GM13977 (cell line): ENCODE measurements at regions not wholly inside any gene's neighbourhood (a gene's known extent, or its start where the extent isn't known, plus 50 kb on each side); places are given as distances from the start of the nearest gene placed in this dataset.
"Not testable (repeated sequence)": the region's sequence is repeated elsewhere in the genome, so short reads cannot be mapped to it uniquely, and the experiment has no call there.

Experiments used
- DNase-seq: peaks from one replicate; pipeline ENCODE4 v3.0.0; 2012; ENCODE audit warnings: low spot score
- in situ Hi-C: fragments of 300-500 bp; cut with MboI; formaldehyde crosslinking; loops from one replicate; pipeline ENCODE4 v1.12.0; 2022; ENCODE audit warnings: low sequenced_read_pairs, low pct_unique_long_range_greater_than_20kb, mixed read lengths, inconsistent platforms; ENCODE audit not compliant: unreplicated experiment
- TF ChIP-seq, protein P1 (sequence below): IDR thresholded peaks from 2 replicates; pipeline ENCODE4 v1.5.1; 2012; ENCODE audit warnings: mild to moderate bottlenecking, control low read depth; ENCODE audit not compliant: insufficient read depth; ENCODE audit errors: extremely low read depth, missing control alignments

DNA sequence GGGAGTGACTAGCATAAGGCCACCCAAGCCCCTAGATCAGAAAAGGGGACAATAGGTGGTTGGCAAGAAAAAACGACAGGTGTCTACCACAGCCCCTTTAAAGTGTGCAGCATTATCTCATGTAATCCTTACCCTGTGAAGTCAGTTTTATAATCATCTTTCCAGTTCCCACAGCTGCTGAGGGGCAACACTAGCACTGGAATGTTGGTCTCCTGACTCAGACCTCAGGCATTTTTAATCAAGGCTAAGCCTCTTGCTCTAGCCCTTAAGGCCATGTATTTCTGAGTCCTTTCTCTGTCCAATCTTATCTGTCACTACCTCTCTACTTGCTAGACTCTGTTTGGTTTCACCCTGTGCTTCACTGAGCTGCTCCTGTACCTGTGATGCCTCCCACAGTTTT, 171.7 kb downstream of the TLE3 start:
- TF ChIP-seq, protein P1, sequence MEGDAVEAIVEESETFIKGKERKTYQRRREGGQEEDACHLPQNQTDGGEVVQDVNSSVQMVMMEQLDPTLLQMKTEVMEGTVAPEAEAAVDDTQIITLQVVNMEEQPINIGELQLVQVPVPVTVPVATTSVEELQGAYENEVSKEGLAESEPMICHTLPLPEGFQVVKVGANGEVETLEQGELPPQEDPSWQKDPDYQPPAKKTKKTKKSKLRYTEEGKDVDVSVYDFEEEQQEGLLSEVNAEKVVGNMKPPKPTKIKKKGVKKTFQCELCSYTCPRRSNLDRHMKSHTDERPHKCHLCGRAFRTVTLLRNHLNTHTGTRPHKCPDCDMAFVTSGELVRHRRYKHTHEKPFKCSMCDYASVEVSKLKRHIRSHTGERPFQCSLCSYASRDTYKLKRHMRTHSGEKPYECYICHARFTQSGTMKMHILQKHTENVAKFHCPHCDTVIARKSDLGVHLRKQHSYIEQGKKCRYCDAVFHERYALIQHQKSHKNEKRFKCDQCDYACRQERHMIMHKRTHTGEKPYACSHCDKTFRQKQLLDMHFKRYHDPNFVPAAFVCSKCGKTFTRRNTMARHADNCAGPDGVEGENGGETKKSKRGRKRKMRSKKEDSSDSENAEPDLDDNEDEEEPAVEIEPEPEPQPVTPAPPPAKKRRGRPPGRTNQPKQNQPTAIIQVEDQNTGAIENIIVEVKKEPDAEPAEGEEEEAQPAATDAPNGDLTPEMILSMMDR, result no peak
- in situ Hi-C loops, result no loop called here
- no peak for DNase-seq

DNA sequence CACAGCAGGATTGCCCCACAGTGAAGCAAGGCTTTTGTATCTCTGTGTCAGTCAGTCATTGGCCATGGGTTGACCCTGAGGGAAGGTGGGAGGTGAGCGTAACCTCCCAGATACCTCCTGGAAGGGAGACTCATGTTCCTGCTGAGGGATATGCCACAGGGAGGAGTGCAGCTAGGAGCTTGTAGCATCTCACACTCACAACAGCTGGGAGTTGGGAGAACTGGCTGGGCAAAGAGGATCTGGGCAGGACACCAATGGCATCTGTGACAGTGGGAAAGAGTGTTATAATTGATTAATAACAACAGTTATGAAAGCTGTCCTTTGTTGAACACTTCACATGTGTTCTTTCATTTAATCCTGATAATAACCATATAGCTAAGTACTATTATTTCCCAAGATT, 171.0 kb downstream of the TLE3 start:
- TF ChIP-seq, protein P1, result no peak
- no peak for DNase-seq
- in situ Hi-C loops, result no loop called here

DNA sequence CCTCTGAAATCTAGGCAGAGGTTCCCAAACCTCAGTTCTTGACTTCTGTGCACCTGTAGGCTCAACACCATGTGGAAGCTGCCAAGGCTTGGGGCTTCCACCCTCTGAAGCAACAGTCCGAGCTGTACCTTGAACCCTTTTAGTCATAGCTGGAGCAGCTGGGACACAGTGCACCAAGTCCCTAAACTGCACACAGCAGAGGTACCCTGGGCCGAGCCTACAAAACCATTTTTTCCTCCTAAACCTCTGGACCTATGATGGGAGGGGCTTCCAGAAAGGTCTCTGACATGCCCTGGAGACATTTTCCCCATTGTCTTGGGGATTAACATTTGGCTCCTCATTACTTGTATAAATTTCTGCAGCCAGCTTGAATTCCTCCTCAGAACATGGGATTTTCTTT, 168.8 kb downstream of the TLE3 start:
- DNase-seq, in situ Hi-C loops: not testable (repeated sequence)

DNA sequence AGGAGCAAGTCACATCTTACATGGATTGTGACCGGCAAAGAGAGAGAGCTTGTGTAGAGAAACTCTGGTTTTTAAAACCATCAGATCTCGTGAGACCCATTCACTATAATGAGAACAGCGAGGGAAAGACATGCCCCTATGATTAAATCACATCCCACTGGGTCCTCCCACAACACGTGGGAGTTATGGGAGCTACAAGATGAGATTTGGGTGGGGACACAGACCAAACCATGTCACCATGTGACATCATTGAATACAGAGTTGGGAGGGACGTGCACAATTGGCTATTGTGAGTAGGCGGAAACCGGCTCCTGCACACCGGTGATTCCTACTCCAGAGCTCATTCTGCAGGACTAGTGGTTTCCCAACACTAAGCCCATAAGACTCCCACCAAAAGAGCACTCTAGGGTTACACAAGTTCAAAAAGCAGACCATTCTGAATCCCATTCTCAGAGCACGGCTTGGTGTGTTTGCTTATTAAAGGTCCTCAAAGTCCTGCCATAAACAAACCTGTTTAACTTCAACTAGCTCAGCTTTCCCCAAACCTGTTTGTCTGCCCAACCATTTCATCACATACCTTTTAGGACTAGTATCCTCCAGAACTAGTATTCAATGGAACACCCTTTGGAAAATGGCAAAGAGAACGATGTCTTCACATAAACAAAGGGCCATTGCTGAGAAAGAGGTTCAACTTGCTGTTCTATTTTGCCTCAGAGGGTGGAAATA, 167.6 kb downstream of the TLE3 start:
- TF ChIP-seq, protein P1, result no peak
- DNase-seq, result no peak
- in situ Hi-C loops, result no loop called here

DNA sequence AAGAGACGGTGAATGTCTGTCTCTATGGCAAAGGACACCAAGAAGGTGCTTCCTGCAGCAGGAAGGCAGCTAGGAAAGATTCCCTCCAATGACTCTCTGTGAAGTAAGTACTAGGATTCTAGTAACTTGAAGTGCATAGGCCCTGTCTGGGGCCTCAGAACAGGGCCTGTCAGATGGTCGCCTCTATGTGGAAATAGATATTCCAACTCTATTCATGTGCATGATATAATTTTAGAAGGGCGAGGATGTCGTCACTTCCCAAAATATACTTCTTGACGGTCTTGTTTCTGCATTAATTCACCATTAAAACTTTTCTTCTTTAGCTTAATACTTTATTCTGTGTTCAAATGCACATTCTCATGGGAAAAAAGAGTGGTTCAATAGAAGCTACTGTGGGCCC, 167.0 kb downstream of the TLE3 start:
- TF ChIP-seq, protein P1, result no peak
- in situ Hi-C loops, result no loop called here
- no peak for DNase-seq

DNA sequence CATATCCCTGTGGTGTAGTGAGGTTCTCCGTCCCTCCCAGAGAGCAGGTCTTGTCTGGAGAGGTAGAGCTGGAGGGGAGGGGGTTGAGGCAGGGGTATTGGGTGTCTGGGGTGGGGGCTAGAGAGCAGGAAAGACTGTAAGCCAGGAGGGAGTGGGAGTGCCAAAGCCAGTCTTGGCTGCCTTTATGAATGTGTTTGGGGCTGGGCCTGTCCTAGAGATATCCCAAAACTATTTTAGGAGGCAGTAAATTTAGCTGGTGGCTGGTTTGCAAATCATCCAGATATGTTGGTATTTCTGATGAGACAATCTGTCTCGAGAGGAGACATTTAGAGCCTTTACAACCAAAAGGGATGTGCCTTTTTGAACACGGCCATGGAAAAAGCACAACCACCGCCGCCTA, 166.6 kb downstream of the TLE3 start:
- DNase-seq, result no peak
- TF ChIP-seq, protein P1, result no peak
- in situ Hi-C loops, result no loop called here

DNA sequence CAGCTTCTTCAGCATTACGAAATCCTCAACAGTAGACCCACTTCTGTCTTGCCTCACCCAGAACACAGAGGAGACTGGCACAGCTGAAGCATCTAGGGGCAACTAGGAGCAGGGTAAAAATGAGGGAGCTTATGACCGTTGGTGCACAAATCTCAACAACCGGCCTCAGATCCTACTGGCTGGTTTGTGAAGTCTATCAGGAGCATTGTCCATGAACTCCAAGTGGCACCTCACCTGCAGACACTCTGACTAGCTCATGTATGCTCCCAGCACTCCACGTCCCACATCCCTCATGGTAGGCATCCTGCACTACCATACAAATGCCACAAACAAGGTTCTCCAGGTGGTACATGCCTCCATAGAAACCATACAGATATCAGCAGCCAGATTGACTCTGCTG, 163.1 kb downstream of the TLE3 start:
- TF ChIP-seq, protein P1, result no peak
- DNase-seq, result no peak
- in situ Hi-C loops, result no loop called here
